GM18951 (cell line): ENCODE measurements at regions not wholly inside any gene's neighbourhood (a gene's known extent, or its start where the extent isn't known, plus 50 kb on each side); places are given as distances from the start of the nearest gene placed in this dataset.

Experiments used
- POLR2A ChIP-seq: IDR thresholded peaks from 4 replicates; pipeline ENCODE4 v1.6.1; 2011; ENCODE audit warnings: mild to moderate bottlenecking; ENCODE audit not compliant: insufficient read length, insufficient read depth; ENCODE audit errors: extremely low read depth
- in situ Hi-C: fragments of 300-500 bp; cut with MboI; formaldehyde crosslinking; loops from one replicate; pipeline ENCODE4 v1.12.0; 2022; ENCODE audit warnings: low sequenced_read_pairs, mixed read lengths, inconsistent platforms; ENCODE audit not compliant: unreplicated experiment

DNA sequence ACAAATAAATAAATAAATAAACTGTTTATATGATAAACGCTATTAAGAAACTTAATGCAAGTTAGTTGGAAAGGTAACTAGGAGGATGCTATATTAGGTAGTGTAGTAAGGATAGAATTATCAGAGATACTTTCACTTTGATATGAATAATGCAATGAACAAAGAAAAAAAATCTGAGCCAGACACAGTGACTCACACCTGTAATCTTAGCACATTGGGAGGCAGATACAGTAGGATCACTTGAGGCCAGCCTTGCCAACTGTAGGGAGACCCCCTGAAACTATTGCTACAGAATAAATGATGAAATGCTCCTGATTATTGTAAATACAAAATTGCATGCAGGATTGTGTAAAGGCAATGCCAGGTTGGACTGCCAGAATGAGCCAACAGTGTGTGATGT, 109.2 kb downstream of the ANXA2R start:
- TF ChIP-seq POLR2A = no peak
- in situ Hi-C loops = no loop called here

- no peak for TF ChIP-seq POLR2A
- in situ Hi-C loops = no loop called here
Observed at GRCh38 chr5:42929871-42930270, 110.2 kb downstream of the ANXA2R start.

GRCh38 chr5:42927730-42928129, 112.4 kb downstream of the ANXA2R start:
- in situ Hi-C loops = no loop called here
- no peak for TF ChIP-seq POLR2A

DNA sequence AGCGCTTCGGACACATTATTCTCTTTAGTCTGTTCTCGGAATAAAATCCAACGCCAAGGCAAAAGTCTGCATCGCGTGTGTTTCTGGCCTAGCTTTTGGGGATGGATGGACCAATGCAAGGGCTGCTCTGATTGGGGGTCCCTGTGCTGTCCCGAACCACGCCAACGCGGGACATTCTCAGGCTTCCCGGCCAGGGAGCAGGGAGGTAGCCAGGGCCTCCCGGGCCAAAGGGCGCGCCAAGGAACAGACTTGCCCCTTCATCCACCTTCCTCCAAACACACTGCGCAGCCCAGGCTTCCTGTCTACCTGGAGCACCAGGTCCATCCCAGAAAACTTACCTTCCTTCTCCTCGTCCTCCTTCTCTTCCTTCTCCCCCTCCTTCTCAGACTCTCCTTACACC, 113.0 kb upstream of the SELENOP start:
- in situ Hi-C loops = no loop called here
- TF ChIP-seq POLR2A = no peak

GRCh38 chr5:42924226-42924625, 112.5 kb upstream of the SELENOP start:
- in situ Hi-C loops = no loop called here
- no peak for TF ChIP-seq POLR2A

GRCh38 chr5:42923710-42924109, 112.0 kb upstream of the SELENOP start:
- in situ Hi-C loops = no loop called here

DNA sequence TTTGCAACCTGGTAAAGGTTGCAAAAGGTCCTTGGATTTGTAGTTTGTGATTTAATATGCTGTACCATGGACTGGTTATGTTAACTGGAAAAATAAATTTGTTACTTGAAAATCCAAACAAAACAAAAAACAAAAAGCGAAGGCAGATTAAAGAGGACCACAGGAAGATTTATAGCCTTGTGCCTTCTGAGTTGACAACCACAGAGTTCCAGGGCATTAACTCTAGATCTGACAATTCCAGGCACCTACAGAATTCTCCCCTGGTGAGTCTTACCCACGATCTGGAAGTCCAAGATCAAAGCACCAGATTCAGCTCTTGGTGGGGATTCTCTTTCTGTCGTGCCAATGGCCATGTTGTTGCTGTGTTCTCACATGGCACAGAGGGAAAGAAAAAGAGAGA, 107.9 kb upstream of the SELENOP start:
- in situ Hi-C loops = no loop called here
- no peak for TF ChIP-seq POLR2A

More at GRCh38 chr5:42923710-42924109, 112.0 kb upstream of the SELENOP start:
- TF ChIP-seq POLR2A = no peak

- TF ChIP-seq POLR2A = no peak
- in situ Hi-C loops = no loop called here
Observed at GRCh38 chr5:42915306-42915866, 103.7 kb upstream of the SELENOP start.

- in situ Hi-C loops = no loop called here
- no peak for TF ChIP-seq POLR2A
Observed at GRCh38 chr5:42912184-42912798, 100.6 kb upstream of the SELENOP start.

DNA sequence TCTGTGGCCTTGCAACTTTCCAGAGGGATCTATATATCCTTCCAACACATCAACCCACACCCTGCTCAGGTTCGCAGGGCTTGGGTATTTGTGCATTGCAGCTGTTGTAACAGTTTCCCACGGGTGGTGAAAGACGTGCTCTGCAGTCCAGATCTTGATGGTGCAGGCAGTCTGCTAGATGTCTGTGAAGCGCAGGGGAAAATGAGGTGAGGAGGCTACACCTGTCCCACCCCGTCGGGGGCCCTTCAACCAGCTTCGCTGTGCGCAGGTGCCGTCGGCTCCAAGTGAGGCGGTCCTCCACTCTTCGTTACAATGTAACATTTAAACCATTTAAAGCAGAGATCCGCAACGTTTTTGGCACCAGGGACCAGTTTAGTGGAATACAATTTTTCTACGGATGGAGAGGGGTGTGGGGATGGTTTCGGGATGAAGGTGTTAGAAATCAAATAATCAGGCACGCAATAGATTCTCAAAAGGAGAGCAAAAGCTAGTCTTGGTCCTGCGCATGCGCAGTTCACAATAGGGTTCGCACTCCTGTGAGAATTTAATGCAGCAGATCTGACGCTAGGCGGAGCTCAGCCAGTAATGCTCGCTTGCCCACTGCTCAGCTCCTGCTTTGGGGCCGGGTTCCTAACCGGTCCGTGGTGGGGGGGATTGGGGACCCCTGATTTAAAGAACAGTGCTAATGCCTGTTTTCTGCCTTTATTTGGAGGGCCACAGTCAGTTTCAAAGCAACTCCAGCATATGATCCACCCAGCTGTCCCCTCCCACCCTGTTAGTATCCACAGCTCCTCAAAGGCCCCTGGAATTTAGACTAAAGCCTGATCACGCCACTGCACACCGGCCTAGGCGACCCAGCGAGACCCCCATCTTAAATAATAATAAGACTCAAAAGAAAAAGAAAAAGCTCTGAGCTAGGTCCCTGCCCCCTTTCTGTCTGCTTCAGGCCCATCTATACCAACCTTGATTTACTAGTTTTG, 97.1 kb upstream of the SELENOP start:
- in situ Hi-C loops = no loop called here
- TF ChIP-seq POLR2A = no peak

DNA sequence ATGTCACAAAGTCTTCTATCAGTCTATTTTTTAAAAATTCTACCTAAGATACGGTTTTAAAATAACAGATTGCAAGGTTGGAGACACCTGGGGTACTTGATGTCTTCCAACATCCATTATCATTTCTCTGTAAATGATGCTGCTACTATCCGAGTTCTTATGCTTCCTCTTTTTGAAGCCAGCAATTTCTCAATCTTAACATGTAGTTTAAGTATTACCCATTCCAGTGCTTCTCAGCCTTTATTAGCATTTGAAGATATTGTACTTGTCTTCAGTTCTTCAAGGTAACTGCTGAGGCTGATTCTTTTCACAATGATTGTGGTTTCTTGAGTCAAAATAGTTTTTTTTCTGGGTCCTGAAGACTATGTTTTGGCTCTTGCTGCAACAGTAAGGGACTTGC, 96.4 kb upstream of the SELENOP start:
- in situ Hi-C loops = no loop called here
- TF ChIP-seq POLR2A = no peak

GRCh38 chr5:42905827-42906226, 94.1 kb upstream of the SELENOP start:
- in situ Hi-C loops = no loop called here
- no peak for TF ChIP-seq POLR2A

GRCh38 chr5:42900734-42901133, 89.0 kb upstream of the SELENOP start:
- in situ Hi-C loops = no loop called here

More at GRCh38 chr5:42900734-42901133, 89.0 kb upstream of the SELENOP start:
- no peak for TF ChIP-seq POLR2A
